ENCODE measurements at regions not wholly inside any gene's neighbourhood (a gene's known extent, or its start where the extent isn't known, plus 50 kb on each side); places are given as distances from the start of the nearest gene placed in this dataset.
"Not testable (repeated sequence)": the region's sequence is repeated elsewhere in the genome, so short reads cannot be mapped to it uniquely, and the experiment has no call there.

DNA sequence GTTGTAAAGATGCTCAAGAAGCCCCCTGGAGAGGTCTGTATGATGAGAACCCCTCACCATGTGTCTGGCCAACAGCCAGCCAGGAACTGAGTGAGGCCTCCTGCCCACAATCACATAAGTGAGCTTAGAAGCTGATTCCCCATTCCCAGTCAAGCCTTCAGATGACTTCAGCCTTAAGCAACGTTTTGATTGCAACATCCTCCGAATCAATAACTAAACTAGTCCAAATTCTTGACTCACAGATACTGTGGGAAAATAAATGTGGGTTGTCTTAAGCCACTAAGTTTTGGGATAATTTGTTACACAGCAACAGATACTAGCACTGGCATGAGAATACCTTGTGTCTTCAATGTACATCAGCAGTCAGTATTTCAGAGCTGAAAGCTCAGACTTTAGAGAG is 54.5 kb upstream of the HS3ST4 start:
- no peak for DNase-seq

DNA sequence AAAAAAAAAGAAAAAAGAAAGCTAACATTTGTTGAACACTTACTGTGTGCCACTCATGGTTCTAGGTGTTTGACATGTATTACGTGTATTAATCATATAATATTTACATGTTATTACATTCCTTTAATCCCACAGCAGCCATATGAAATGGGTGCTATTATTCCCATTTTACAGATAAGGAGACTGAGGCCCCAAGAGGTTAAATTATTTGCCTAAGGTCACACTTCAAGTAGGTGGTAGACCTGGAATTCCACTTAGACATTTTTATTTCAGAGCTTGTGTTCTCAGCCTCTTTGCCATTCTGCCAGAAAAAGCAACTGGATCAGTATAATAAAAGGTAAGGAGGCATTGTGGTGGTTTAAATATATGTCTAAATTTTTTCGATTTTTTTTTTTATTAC is 55.1 kb upstream of the HS3ST4 start:
- no peak for DNase-seq

DNA sequence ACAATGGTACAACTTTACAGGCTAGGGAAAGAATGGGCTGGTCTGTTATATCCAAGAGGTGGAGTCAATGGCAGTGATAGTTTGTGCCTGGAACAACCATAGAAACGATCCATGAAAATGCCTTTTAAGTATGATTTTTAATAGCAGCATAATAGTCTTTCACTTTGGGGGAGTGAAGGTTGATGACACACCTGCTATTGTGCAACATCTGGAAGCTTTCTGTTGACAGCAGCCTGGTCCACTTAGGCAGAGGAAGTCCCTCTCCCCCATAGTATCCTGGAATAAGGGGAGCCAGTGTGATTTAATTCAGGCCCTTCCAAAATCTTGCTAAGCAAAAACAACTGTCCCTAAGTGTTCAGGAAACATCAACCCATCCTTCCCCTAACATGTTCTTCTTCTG is 56.3 kb upstream of the HS3ST4 start:
- DNase-seq = no peak

DNA sequence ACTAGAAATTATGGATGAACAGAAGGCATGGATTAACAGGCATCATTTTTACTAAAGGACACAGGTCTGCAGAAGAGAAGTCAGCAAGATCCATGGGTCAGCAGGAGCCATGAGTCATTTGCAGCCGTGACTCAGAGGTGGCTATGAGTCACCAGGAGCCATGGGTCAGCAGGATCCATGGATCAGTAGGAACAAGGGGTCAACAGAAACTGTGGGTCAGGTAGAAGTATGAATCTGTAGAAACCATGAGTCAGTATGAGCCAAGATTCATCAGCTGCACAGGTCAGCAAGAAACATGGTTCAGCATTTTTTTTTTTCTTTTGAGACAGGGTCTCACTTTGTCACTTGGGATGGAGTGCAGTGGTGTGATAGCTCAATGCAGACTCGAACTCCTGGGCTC is 58.2 kb upstream of the HS3ST4 start:
- DNase-seq = no peak

DNA sequence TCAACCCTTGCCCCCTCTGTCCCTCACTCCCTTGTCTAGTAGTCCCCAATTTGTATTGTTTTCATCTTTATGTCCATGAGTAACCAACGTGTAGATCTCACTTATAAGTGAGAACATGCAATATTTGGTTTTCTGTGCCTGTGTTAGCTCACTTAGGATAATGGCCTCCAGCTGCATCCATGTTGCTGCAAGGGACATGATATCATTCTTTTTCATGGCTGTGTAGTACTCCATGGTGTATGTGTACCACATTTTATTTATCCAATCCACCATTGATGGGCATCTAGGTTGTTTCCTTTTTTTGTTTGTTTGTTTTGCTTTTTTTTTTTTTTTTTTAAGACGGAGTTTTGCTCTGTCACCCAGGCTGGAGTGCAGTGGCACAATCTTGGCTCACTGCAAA is 63.0 kb upstream of the HS3ST4 start:
- DNase-seq = no peak

DNA sequence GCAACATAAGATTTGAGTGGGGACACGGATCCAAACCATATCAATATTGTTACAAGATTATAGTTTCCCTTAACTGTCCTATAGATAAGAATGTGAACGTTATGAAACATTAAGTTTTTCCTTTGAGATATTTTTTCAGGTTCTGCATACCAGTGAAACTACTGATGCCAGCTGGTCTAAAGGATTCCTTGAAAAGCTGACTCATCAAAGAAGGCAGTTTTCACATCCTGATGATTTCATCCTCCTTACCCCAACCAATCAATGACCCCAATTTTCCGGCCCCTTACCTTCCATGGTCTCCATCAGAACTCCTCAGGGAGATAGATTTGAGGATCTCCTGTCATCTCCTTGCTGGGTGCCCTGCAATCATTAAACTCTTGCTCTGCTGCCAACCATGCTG is 64.1 kb upstream of the HS3ST4 start:
- DNase-seq = no peak

DNA sequence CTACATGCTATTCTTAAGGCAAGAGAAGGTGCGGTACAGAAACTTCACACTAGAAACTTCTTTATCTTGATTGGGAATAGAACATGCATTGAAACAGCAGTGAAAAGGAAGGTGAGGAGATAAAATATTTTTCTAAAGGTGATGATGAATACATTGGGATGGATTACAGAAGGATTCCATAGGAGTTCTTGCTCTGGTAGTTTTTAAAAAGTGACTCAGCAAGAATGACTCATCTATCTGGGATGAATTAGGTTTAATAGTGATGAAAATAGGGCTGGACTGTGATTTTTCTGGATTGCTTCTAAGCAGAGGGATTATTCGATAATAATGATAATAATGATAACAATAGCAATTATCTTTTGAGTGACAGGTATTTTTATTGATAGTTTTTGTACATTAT is 65.6 kb upstream of the HS3ST4 start:
- DNase-seq = no peak

DNA sequence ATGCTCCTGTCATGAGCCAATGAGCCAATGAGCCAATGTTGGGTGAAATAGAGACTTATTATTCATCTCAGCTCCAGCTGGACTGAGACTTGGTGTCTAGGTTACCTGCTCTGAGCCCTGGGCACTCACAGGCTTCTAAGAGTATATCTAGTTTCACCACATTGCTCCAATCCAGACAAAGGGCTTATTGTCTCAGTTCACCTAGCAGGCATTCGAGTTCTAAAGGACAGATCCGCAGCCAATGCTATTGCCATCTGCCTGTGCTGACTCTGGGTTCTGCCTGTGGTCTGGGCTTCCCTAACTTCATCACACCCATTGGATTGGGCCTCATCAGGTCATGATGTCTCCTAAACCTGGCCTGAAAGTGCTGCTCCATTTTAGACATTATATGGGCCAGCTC is 66.1 kb upstream of the HS3ST4 start:
- DNase-seq = peak; percentile 96 to 98

DNA sequence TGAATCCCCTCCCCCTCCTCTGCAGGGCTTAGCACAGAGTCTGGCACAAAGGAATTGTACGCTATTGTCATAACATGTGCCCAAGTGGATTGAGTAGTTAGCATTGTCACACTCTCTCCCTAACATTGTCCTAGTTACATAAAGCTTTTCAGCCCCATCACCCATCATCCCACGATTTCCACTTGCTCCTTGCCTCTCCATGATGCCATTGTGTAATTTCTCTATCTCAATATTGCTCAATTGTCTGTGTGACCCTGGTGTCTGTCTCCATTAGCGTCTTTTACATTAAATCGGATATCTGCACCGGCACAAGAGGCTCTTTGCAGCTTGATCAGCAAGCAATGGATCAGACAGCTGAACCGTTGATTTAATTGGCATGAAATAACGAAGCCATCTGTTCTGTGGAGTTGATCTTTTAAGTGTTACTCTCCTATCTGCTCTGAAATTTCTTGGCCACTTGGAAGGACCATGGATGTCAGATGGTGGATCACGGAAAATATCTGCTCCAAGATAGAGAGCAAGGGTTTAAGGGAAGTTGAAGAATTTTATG is 77.0 kb upstream of the HS3ST4 start:
- no peak for DNase-seq

DNA sequence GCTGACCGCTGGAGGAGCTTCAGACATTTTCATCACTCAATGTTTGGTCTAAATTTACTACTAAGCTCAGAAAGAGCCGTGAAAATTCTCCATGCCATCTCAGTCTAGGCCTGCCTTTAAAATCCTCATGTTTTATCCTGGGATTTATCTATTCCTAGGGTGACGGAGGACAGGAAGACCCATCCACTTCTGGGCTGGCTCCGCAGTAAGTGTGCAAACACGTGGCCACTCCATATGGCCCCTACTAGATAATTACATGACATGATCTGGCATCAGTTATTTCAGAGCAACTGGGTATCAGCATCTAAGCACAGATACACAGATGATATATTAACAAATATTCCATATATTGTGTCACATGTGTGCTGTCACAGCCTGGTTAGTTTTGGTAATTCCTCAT is 77.8 kb upstream of the HS3ST4 start:
- no peak for DNase-seq

DNA sequence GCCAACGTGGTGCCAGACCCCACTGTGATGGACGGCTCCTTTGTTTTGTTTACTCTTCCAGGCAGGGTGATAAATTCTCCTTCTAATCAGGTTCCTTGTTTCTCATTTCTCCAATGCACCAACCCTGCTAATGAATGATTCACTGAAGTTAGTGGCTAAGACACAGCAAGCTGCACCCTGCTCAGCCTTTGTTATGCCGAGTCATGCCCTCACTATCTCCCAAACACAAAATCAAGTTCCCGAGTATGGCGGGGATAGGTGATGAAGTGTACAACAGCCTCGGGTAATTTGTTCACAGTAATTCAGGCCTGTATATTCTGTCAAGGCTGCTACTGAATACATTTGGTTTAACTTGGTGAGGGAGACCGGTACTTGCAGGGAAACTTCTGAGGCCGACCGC is 83.8 kb upstream of the HS3ST4 start:
- no peak for DNase-seq

DNA sequence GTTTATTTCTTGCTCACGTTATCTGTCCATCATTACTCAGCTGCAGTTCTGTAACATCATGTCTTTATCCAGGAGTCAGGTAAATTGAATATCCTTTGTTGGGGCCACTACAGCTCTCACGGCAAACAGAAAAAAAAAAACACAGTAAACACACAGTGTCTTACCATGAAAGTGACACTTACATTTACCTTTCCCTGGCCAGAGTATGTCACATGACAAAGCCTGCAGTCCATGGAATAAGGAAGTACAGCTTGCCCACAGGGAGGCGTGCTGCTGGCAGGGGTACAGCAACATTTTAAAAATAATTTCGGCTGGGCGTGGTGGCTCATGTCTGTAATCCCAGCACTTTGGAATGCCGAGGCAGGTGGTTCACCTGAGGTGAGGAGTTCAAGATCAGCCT is 85.7 kb upstream of the HS3ST4 start:
- no peak for DNase-seq

DNA sequence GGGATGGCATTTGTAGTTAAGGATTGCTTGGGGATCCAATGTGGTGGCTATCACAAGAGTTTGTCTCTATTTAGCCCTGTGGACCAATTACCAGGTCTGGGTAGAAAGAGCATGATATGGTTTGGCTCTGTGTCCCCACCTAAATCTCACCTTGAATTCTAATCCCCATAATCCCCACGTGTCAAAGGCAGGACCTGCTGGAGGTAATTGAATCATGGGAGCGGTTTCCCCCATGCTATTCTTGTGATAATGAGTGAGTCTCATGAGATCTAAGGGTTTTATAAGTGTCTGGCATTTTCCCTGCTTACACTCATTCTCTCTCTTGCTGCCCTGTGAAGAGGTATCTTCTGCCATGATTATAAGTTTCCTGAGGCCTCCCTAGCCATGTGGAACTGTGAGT is 86.4 kb upstream of the HS3ST4 start:
- no peak for DNase-seq

DNA sequence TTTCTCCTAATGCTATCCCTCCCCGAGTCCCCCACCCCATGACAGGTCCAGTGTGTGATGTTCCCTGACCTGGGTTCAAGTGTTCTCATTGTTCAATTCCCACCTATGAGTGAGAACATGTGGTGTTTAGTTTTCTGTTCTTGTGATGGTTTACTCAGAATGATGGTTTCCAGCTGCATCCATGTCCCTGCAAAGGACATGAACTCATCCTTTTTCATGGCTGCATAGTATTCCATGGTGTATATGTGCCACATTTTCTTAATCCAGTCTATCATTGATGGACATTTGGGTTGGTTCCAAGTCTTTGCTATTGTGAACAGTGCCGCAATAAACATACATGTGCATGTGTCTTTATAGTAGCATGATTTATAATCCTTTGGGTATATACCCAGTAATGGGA is 90.5 kb upstream of the HS3ST4 start:
- not testable (repeated sequence) for DNase-seq

DNA sequence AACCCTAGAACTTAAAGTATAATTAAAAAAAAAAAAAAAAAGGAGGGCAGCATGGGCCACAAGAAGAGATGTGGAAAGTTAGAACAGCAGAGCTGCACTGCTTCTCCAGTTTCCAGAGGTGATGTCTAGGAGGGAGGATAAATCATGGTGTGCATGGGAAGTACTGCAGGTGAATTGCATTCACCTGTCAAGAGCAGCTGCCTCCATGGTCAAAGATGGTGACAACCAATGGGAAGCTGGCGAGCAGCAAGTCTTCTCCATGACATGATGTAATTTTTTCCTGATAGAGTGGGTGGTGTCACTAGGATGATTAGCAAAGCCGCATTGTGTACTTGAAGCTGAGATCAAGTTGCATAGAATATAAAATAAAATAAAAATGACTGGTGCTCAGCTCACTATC is 95.6 kb upstream of the HS3ST4 start:
- no peak for DNase-seq

DNA sequence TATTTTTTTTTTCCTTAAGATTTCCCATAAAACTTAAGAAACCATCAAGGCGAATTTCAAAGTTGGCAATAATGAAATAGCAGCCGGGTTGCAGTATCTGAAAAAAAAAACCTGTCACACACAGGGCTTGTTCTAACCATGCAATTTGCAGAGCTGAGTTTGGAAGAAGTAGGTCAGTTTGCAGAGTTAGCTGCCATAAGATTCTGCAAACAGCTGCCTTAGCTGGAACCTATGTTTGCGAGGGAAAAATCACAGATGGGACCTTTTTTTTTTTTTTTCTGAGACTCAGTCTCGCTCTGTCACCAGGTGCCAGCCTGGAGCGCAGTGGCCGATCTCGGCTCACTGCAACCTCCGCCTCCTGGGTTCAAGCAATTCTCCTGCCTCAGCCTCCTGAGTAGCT is 98.5 kb upstream of the HS3ST4 start:
- DNase-seq = no peak

DNA sequence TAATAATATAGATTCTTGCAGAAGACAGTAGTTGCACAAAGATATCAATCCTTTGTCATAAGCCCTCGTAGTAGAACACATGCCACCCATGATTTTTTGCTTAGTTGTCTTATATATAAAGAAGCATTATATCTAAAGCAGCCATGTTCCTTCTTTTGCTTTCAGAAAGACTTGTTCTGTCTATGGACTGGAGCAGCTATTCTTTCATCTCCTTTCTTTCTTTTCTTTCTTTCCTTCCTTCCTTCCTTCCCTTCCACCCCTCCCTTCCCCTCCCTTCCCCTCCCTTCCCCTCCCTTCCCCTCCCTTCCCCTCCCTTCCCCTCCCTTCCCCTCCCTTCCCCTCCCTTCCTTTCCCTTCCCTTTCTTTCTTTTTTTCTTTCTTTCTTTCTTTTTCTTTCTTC is 104.0 kb upstream of the HS3ST4 start:
- no peak for DNase-seq

DNA sequence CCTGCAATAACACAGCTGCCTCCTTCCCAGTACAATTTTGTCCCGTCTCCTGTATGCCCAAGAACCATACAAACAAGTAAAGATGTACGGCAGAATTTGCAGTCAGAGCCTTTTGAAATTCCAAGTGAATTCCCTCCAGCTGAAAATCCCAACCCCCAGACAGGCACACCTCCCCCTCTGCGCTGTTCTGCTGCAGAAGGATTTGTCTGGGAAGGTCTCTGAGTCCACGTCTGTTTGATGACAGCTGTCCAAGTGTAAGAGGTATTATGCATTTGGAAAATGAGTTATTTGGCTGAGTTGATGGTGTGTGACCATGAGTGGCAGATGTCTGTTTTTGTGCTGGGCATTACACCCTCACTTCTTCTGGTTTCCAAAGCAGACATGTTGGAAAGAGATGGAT is 104.9 kb upstream of the HS3ST4 start:
- no peak for DNase-seq

DNA sequence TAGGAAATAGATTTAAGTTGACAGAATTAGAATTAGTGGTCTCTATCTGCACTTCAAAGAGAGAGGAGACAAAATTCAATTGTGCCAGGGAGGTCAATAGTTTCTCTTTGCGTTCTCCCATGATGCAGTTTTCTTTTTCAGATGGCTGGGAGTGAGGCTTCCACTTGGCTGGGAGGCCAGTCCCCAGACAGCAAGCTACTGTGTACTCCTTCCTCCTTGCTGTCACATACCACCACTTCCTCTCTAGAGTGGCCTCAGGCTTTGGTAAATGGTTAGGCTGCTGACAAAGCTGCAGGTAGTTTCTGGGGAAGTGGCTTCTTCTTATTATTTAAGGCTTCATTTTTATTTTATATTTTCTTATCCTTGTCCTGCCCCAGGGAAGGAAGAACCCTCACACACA is 106.2 kb upstream of the HS3ST4 start:
- DNase-seq = no peak

DNA sequence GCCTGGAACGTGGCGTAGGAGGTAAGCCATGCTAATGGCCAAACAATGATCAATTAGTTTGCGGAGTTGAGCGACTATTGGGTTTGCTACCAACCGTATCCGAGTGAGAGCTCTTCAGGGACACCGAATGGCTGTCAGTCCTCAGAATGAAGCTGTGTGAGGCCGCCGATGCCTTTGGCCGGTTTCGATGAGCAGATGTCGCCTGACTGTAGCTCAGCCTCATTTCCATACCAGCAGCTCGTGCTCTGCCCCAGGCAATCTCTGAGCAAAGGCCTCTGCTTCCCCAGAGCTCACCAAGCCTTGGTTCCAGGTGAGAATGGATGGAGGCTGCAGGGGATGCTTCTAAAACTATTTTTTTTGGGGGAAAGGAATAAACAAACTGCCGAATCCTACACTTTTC is 111.7 kb upstream of the HS3ST4 start:
- peak; percentile 59 to 86 for DNase-seq

DNA sequence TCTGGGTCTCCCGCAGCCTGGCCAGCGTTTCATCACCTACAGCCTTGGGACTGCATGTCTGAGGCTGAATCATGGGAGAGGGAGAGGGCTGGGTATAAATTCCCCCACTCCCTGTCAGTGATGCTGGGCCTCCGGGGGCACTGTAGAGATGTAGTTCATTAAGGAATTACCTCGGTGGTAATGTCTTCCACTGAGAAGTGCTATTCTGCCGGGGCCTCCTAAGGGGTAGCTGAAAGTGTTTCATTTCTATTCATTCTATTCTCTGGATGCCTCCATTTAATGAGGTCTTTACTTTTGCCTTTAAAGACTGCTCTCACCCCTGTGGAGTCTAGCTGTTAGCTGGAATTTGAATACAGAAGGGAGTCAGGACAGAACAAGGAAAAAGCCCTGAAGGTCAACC is 116.4 kb upstream of the HS3ST4 start:
- no peak for DNase-seq

DNA sequence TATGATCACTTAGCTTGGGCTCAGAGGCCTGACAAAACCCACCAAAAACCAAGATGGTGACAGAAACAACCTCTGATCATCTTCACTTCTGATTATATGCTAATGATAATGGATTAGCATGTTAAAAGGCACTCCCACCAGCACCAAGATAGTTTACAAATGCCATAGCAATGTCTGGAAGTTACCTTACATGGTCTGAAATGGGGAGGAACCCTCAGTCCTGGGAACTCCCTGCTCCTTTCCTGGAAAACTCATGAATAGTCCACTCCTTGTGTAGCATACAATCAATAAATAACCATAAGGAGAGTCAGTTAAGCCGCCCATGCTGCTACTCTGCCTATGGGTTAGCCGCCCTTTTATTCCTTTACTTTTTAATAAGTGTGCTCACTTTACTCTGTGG is 120.0 kb upstream of the HS3ST4 start:
- no peak for DNase-seq

DNA sequence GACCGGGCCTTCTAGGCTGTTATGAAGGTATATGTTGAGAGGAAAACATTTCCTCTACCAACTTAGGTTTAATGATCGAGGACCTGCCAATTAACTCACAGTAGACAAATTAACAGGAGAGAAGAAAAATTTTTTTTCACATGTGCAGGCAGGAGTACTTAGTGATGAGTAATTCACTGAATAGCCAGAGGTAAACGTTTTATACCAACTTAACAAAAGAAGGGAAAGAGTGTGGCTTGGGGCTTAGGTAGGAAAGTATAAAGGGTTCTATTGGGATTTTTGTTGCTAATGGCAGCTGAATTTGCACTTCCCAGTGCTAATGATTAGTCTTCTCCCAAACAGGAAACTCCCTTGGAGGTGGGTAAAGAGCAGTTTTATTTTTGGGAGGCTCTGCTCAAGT is 121.6 kb upstream of the HS3ST4 start:
- DNase-seq = no peak

DNA sequence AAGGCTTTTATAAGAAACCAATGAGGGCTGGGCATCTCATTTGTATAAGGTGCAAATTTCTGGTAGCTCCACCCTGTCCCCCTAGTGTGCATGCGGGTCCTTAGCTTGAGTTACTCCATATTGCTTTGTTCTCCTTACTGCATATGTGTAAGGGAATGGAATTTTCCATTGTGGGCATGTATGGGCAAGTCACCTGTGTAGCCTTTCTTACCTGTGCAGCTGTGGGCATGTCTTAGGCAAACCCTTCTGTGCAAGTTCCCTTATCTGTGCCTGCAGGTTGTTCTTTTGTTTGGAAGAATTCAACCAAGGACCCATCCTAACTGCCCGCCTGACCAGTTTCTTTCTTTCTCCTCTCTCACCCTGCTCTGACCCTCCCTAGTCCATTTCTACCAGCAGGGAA is 122.8 kb upstream of the HS3ST4 start:
- DNase-seq = no peak

DNA sequence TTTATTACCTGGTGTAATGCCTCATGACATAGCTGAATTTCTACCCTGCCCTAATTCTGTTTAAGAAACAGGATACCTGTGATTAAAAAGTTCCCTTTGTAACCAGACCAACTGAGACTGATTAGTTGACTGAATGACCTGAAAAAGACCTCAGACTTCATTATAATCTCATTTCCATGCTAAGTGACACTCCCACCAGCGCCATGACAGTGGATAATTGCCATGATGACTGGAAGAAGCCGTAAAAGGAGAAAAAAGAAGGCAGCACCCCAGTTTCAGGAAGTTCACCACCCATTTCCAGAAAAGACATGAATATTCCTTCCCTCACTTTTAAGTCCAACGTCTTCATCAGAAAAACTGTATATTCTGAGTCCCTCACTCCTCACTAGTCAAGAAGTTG is 125.6 kb upstream of the HS3ST4 start:
- DNase-seq = no peak

DNA sequence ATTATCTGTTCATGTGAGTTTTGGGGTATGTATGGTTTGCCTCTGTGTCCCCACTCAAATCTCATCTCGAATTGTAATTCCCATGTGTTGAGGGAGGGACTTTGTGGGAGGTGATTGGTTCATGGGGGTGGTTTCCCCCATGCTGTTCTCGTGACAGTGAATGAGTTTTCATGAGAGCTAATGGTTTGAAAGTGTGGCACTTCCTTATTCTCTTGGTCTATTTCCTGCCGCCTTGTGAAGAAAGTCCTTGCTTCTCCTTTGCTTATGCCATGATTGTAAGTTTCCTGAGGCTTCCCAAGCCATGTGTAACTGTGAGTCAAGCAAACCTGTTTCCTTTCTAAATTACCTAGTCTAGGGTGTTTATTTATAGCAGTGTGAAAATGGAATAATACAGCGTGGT is 128.1 kb upstream of the HS3ST4 start:
- no peak for DNase-seq

All from NCI-H526 (cell line).